ENCODE measurements at regions not wholly inside any gene's neighbourhood (a gene's known extent, or its start where the extent isn't known, plus 50 kb on each side); places are given as distances from the start of the nearest gene placed in this dataset.

- TF ChIP-seq TRIM28 (IDR thresholded peaks at IDR 0.05; ENCODE audit: borderline replicate concordance, low read length) (no peak), ZNF169 (tag by site-specific recombination; IDR thresholded peaks at IDR 0.05) (no peak)
These were observed 1194.2 kb downstream of the EFNB2 start (continued) for GRCh38 chr13:105341256-105341655.

GRCh38 chr13:105340061-105340606 is 1195.3 kb downstream of the EFNB2 start:
- TF ChIP-seq, protein P1, sequence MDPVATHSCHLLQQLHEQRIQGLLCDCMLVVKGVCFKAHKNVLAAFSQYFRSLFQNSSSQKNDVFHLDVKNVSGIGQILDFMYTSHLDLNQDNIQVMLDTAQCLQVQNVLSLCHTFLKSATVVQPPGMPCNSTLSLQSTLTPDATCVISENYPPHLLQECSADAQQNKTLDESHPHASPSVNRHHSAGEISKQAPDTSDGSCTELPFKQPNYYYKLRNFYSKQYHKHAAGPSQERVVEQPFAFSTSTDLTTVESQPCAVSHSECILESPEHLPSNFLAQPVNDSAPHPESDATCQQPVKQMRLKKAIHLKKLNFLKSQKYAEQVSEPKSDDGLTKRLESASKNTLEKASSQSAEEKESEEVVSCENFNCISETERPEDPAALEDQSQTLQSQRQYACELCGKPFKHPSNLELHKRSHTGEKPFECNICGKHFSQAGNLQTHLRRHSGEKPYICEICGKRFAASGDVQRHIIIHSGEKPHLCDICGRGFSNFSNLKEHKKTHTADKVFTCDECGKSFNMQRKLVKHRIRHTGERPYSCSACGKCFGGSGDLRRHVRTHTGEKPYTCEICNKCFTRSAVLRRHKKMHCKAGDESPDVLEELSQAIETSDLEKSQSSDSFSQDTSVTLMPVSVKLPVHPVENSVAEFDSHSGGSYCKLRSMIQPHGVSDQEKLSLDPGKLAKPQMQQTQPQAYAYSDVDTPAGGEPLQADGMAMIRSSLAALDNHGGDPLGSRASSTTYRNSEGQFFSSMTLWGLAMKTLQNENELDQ (tag by site-specific recombination; IDR thresholded peaks at IDR 0.05; ENCODE audit: low read depth) = no peak
- H3K9me3 ChIP-seq (ENCODE audit: control insufficient read depth, insufficient read depth, low read depth, low read length) = no peaks in the 10 kb centered on the region
- H3K4me3 ChIP-seq (ENCODE audit: low read depth, low read length) = no peak overlapping the region
- no peaks in the 10 kb centered on the region for H3K4me1 ChIP-seq (ENCODE audit: control insufficient read depth, insufficient read depth, low read length)
- POLR2A ChIA-PET = no interaction called here
- no peaks in the 10 kb centered on the region for H3K36me3 ChIP-seq (ENCODE audit: control insufficient read depth in 2 of 2, insufficient read depth in 1 of 2, low read length in 2 of 2)
- no peak overlapping the region for H3K27ac ChIP-seq (ENCODE audit: extremely low read depth, low read depth, low read length)
- CTCF ChIA-PET = no interaction called here

GRCh38 chr13:105338773-105339172 is 1196.7 kb downstream of the EFNB2 start:
- H3K4me1 ChIP-seq (ENCODE audit: control insufficient read depth, insufficient read depth, low read length) = no peaks in the 10 kb centered on the region
- POLR2A ChIA-PET = no interaction called here
- H3K9me3 ChIP-seq (ENCODE audit: control insufficient read depth, insufficient read depth, low read depth, low read length) = no peaks in the 10 kb centered on the region
- no peak overlapping the region for H3K4me3 ChIP-seq (ENCODE audit: low read depth, low read length)
- no peaks in the 10 kb centered on the region for H3K36me3 ChIP-seq (ENCODE audit: control insufficient read depth in 2 of 2, insufficient read depth in 1 of 2, low read length in 2 of 2)
- CTCF ChIA-PET = no interaction called here
- H3K27ac ChIP-seq (ENCODE audit: extremely low read depth, low read depth, low read length) = no peak overlapping the region
- no peak for TF ChIP-seq ZSCAN23 (tag by site-specific recombination; IDR thresholded peaks at IDR 0.05)
- no peak for TF ChIP-seq ZNF311 (tag by site-specific recombination; IDR thresholded peaks at IDR 0.05; ENCODE audit: borderline replicate concordance)
- no peak for TF ChIP-seq KLF10 (tag by site-specific recombination; IDR thresholded peaks at IDR 0.05)
- no peak for TF ChIP-seq ZNF514 (tag by site-specific recombination; IDR thresholded peaks at IDR 0.05)
- no peak for TF ChIP-seq ZNF777 (tag by site-specific recombination; IDR thresholded peaks at IDR 0.05; ENCODE audit: borderline replicate concordance)
- TF ChIP-seq, protein P2, sequence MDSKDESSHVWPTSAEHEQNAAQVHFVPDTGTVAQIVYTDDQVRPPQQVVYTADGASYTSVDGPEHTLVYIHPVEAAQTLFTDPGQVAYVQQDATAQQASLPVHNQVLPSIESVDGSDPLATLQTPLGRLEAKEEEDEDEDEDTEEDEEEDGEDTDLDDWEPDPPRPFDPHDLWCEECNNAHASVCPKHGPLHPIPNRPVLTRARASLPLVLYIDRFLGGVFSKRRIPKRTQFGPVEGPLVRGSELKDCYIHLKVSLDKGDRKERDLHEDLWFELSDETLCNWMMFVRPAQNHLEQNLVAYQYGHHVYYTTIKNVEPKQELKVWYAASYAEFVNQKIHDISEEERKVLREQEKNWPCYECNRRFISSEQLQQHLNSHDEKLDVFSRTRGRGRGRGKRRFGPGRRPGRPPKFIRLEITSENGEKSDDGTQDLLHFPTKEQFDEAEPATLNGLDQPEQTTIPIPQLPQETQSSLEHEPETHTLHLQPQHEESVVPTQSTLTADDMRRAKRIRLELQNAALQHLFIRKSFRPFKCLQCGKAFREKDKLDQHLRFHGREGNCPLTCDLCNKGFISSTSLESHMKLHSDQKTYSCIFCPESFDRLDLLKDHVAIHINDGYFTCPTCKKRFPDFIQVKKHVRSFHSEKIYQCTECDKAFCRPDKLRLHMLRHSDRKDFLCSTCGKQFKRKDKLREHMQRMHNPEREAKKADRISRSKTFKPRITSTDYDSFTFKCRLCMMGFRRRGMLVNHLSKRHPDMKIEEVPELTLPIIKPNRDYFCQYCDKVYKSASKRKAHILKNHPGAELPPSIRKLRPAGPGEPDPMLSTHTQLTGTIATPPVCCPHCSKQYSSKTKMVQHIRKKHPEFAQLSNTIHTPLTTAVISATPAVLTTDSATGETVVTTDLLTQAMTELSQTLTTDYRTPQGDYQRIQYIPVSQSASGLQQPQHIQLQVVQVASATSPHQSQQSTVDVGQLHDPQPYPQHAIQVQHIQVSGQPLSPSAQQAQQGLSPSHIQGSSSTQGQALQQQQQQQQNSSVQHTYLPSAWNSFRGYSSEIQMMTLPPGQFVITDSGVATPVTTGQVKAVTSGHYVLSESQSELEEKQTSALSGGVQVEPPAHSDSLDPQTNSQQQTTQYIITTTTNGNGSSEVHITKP (tag by site-specific recombination; IDR thresholded peaks at IDR 0.05) = no peak

- ChIA-PET POLR2A (no interaction called here), CTCF (no interaction called here)
- H3K4me1 ChIP-seq (ENCODE audit: control insufficient read depth, insufficient read depth, low read length) = no peaks in the 10 kb centered on the region
- no peaks in the 10 kb centered on the region for H3K36me3 ChIP-seq (ENCODE audit: control insufficient read depth in 2 of 2, insufficient read depth in 1 of 2, low read length in 2 of 2)
- H3K4me3 ChIP-seq (ENCODE audit: low read depth, low read length) = no peak overlapping the region
- no peak overlapping the region for H3K27ac ChIP-seq (ENCODE audit: extremely low read depth, low read depth, low read length)
- no peak for TF ChIP-seq ZFP37 (tag by site-specific recombination; IDR thresholded peaks at IDR 0.05)
- TF ChIP-seq REPIN1 (tag by site-specific recombination; IDR thresholded peaks at IDR 0.05; ENCODE audit: low read depth) = no peak
- TF ChIP-seq ZNF521 (tag by site-specific recombination; IDR thresholded peaks at IDR 0.05) = no peak
- no peak for TF ChIP-seq ZNF239 (tag by site-specific recombination; IDR thresholded peaks at IDR 0.05)
- TF ChIP-seq ZNF76 (tag by site-specific recombination; IDR thresholded peaks at IDR 0.05; ENCODE audit: borderline replicate concordance, low read depth) = no peak
- no peak for TF ChIP-seq ZNF16 (tag by site-specific recombination; IDR thresholded peaks at IDR 0.05; ENCODE audit: low read depth)
- no peak for TF ChIP-seq ZNF404 (tag by site-specific recombination; IDR thresholded peaks at IDR 0.05)
- TF ChIP-seq ZNF596 (tag by site-specific recombination; IDR thresholded peaks at IDR 0.05) = no peak
- TF ChIP-seq ZNF391 (tag by site-specific recombination; IDR thresholded peaks at IDR 0.05; ENCODE audit: borderline replicate concordance, low read depth) = no peak
- TF ChIP-seq ZNF132 (tag by site-specific recombination; IDR thresholded peaks at IDR 0.05; ENCODE audit: borderline replicate concordance) = no peak
- TF ChIP-seq ZNF571 (tag by site-specific recombination; IDR thresholded peaks at IDR 0.05) = no peak
- no peak for TF ChIP-seq ZNF157 (tag by site-specific recombination; IDR thresholded peaks at IDR 0.05)
- no peaks in the 10 kb centered on the region for H3K9me3 ChIP-seq (ENCODE audit: control insufficient read depth, insufficient read depth, low read depth, low read length)
These were observed 1197.5 kb downstream of the EFNB2 start for GRCh38 chr13:105338006-105338405.
